ENCODE measurements at regions not wholly inside any gene's neighbourhood (a gene's known extent, or its start where the extent isn't known, plus 50 kb on each side); places are given as distances from the start of the nearest gene placed in this dataset.

GRCh38 chr13:71055644-71056043, 811.4 kb downstream of the DACH1 start:
- TF ChIP-seq CTCF (IDR thresholded peaks at IDR 0.05) (no peak), POLR2AphosphoS5 (IDR thresholded peaks at IDR 0.05) (no peak), POLR2A (IDR thresholded peaks at IDR 0.05) (no peak), EP300 (IDR thresholded peaks at IDR 0.05) (no peak)
